Iris pigment epithelial cell (primary cell): ENCODE measurements at regions not wholly inside any gene's neighbourhood (a gene's known extent, or its start where the extent isn't known, plus 50 kb on each side); places are given as distances from the start of the nearest gene placed in this dataset.
"Not testable (repeated sequence)": the region's sequence is repeated elsewhere in the genome, so short reads cannot be mapped to it uniquely, and the experiment has no call there.

ENCODE experiments used
- DNase-seq: peaks from one replicate; pipeline ENCODE4 v3.0.0-alpha.2; 2011; ENCODE audit warnings: low read depth

GRCh38 chr4:34492414-34492813 lies 1751.9 kb downstream of the ARAP2 start:
- DNase-seq = no peak

DNA sequence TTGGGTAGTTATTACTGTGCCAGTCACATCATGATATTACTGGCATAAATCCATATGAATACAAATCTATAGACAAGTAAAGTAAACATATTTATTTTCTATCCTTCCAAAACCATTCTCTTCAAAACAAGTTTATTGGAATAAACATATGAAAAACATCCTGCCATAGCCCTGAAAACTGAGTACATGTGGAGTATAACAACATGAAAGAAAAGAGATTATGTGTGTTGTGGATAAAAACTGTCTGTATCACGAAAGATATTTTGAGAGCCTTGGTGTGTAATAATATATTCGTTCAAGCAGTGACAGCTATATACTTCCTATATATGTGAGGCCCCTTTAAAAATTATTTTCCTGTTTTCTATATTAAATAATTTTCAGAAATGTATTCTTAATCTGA lies 1742.2 kb downstream of the ARAP2 start:
- DNase-seq = no peak

DNA sequence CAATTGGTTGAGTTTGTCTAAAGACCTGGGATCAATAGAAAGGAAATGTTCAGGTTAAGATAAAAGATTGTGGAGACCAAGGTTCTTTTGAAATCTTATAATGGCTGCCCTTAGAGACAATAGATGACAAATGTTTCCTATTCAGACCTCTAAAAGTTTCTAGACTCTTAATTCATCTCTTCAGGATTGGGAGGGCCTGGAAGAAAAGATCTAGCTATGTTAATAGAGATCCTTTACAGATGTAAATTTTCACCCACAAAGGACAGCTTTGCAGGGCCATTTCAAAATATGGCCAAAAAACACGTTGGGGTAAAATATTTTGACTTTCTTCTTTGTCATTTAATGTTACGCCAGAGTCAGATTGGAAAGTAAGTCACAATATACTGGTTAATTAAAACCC lies 1739.6 kb downstream of the ARAP2 start:
- DNase-seq = not testable (repeated sequence)

DNA sequence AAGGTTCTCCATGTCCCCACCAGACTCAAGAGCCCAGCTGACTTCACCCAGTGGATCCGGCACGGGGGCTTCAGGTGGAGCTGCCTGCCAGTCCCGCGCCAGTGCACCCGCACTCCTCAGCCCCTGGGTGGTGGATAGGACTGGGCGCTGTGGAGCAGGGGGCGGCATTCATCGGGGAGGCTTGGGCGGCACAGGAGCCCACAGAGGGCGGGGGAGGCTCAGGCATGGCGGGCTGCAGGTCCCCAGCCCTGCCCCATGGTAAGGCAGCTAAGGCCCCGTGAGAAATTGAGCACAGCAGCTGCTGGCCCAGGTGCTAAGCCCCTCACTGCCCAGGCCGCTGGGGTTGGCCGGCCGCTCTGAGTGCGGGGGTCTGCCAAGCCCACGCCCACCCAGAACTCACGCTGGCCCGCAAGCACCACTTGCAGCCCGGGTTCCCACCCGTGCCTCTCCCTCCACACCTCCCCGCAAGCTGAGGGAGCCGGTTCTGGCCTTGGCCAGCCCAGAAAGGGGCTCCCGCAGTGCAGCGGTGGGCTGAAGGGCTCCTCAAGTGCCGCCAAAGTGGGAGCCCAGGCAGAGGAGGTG lies 1737.7 kb downstream of the ARAP2 start:
- not testable (repeated sequence) for DNase-seq

GRCh38 chr4:34512616-34513015 lies 1731.7 kb downstream of the ARAP2 start:
- DNase-seq = no peak

DNA sequence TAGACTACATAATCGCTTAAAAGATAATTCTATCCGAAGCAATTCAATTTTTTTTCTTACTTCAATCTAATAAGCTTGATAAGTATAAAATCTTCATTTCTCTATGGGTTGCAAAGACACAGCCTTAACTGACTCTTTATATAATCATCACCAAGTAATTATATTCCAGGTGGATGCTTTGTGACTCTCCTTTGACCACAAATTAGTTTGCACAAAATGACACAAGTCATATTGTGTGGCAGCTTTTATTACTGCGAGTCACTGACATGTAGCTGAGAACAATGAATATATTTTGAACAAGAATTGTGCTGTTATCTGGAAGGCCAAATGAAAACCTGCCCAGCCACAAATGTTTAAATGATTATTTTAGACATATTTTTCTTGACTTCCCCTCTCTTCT lies 1727.8 kb downstream of the ARAP2 start:
- no peak for DNase-seq

DNA sequence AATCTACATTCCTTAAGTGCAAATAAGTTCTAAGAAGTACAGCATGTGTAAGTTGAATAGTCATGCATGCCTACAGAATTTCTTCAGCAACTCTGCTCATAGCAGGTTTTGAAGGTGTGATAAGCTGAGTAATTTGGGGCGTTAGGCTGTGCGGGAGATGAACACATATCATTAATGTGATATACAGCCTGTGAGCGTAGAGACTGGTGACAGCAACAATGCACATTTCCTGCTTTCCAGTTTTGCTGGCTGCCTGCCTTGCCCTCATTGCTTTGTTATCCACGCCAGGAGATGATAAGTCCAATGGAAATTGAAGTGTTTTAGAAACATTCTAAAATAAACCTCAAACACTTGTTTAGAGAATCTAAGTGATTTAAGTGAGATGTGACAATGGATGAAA lies 1709.4 kb downstream of the ARAP2 start:
- no peak for DNase-seq

DNA sequence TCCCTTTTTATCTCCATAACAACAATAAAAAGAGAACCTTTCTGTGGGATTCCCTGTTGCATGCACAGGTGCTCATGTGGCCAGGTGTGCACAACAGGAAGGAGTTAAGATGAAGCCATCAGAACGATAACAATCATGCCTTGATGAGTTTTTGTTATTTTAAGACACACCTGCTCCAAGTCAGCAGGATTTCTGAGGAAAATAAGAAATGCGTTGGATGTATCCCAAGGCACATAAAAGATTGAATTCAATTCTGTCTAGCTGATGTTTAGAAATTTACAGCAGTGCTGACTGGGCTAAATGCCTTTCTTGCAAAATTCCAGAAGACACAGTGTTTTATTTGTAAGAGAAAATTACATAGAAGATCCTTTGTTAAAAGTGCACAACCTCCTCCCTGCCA lies 1678.2 kb downstream of the ARAP2 start:
- DNase-seq = no peak

DNA sequence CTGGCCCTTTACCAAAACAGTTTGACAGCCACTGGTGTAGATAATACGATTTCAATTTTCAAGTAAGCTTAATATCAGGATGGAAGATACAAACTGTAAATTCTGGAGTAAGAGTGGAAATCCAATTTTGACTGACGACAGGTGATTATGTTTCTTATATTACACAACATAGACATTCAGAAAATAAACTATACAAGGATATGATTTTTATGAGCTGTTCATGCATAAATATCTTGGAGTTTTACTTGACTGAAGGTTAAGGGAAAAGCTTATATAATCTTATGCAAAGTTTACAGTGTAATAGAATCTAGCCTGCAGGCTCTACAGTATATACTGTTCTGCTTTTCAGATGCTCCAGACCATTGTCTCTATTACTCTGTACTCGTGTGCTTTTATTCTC lies 1672.3 kb downstream of the ARAP2 start:
- no peak for DNase-seq

- DNase-seq = no peak
Measured at GRCh38 chr4:34615315-34615714, 1629.0 kb downstream of the ARAP2 start.

DNA sequence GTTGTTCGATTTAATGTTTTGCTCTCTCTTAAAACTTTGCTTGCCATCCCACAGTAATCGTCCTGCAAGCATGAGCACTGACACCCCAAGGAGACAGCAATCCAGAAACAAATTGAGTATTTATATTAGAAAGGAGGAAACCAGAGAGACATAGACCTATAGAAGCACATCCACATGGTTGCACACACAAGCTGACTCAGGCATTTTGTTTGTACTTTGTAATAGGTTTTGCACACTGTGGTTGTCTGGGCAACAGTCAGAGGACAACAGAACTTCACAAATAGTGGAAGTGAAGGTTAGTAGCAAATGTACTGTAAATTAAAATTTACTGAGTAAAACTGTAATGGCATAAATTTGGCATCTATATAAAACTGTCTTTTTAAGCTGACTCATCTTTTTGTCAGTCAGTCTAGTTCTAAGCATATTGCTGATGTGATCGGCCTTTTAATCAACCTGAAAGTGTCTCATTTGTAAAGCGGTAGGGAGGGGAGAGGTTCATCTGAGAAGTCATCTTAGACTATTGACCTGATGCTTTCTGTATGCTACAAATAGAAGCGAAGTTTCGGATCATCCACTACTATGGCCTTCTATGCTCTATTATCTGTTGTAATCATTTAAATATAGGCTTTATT lies 1624.7 kb downstream of the ARAP2 start:
- DNase-seq = peak; percentile 10

DNA sequence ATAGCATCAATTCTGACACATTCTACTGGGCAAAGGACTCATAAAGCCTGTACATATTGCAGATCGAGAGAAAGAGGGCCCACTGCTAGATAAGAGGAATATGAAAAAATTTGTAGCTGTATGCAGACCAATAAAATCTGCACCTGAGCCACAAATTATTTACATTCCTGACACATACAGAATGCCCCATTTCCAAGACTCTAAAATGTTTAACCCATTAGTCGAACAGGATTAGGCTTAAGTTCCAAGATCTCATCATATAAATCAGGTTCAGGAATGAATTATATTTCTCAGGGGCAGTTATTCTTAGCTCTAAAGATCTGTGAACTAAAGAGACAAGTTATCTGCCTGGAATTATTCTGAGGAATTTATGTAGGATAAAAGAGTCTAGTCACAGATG lies 1615.8 kb downstream of the ARAP2 start:
- DNase-seq = no peak

DNA sequence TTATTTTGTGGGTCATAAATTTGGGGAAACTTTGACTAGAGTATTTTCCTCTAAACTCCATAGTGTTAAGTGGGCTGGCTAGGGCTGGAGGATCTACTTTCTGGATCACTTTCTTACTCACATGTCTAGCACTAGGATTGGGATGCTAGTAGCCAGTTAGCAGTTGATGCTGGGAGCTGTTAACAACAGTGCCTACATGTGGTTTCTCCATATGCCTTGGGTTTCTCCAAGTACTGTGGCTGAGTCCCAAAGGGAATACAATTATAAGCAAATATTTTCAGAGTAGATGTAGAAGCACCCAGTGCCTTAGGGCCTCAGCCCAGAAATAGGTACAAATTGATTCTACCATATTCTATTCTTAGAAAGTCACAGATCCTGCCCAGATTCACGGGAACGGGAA lies 1614.9 kb downstream of the ARAP2 start:
- no peak for DNase-seq

GRCh38 chr4:34633241-34633640 lies 1611.1 kb downstream of the ARAP2 start:
- peak; percentile 28 for DNase-seq

- DNase-seq = no peak
Measured at GRCh38 chr4:34636623-34637022, 1607.7 kb downstream of the ARAP2 start.

- DNase-seq = no peak
Measured at GRCh38 chr4:34643476-34643875, 1600.8 kb downstream of the ARAP2 start.

GRCh38 chr4:34644579-34645115 lies 1599.7 kb downstream of the ARAP2 start:
- DNase-seq = peak; percentile 27

DNA sequence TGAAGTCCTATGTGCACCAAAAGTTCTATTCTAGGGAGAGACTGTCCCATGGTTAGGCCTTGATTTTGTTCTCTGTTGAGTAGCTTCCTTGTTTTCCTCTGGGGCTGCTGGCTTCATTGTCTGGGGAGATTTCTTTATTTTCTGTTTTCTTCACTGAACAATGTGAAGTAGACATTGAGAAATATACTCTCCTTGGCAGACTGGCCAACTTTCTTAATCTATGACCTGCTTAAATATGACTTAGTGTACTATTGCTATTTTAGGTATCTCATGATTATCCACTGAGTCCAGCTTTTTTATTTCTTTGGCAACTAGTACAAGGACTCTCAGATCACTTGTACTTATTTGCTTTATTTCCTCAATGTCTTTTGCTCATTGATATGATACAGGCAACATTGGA lies 1594.6 kb downstream of the ARAP2 start:
- no peak for DNase-seq

GRCh38 chr4:34664051-34664450 lies 1580.3 kb downstream of the ARAP2 start:
- DNase-seq = no peak

DNA sequence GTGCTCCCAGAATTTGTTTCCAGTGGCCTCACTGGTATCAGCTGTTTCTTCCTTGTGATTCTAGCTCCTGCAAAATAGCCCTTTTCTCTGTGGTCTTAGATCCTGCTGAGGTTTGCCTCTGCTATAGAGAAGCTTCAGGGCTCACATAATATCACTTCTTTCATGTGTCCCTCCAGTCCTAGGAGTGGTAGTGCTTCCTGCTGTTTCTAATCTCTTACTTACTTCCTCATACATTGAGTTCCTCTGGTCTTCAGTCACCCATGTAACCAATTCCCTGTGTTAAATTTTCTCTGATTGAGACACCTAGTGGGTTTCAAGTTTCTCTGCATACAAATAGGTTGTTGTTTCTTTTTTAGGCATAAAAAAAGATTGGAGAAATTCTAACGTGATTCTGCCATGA lies 1567.9 kb downstream of the ARAP2 start:
- DNase-seq = peak; percentile 8

GRCh38 chr4:34678431-34678830 lies 1565.9 kb downstream of the ARAP2 start:
- no peak for DNase-seq

GRCh38 chr4:34679228-34679627 lies 1565.1 kb downstream of the ARAP2 start:
- DNase-seq = no peak

- DNase-seq = no peak
Measured at GRCh38 chr4:34709564-34709963, 1534.8 kb downstream of the ARAP2 start.
